Uterus (tissue), 2 donors: ENCODE measurements at regions not wholly inside any gene's neighbourhood (a gene's known extent, or its start where the extent isn't known, plus 50 kb on each side); places are given as distances from the start of the nearest gene placed in this dataset.

Experiments used
- POLR2A ChIP-seq, 2 donors: fragments of 450-650 bp; IDR thresholded peaks; one replicate each; pipeline ENCODE4 v1.6.1; 2016; ENCODE audit warnings: antibody characterized with exemption in 2 of 2, mild to moderate bottlenecking in 1 of 2, moderate library complexity in 1 of 2
- TF ChIP-seq, protein P1 (sequence below), 4 experiments: fragments of 200-600 bp in 2 of 4; fragments of 450-650 bp in 2 of 4; sonication (generic) in 2 of 4; IDR thresholded peaks; one replicate each; pipeline ENCODE4 v1.5.1; 2016 to 2019; ENCODE audit warnings: antibody characterized with exemption in 4 of 4, mild to moderate bottlenecking in 2 of 4, moderate library complexity in 1 of 4

DNA sequence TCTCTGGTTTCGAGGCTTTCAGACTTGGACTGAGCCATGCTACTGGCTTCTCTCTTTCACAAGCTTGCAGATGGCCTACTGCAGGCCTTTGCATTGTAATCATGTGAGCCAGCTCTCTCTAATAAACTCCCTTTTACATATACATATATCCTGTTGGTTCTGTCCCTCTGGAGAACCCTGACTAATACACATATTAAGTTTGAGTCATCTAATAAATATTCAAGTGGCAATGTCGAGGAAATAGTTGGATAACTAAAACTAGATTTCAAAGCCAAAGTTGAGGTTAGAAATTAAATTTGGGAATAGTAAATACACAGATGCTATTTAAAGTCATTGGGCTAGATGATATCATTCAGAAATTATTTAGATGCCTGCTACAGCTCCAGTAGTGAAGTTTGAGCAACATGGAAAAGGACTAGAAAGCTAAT, 1343.4 kb downstream of the GRIK2 start:
- TF ChIP-seq, protein P1, sequence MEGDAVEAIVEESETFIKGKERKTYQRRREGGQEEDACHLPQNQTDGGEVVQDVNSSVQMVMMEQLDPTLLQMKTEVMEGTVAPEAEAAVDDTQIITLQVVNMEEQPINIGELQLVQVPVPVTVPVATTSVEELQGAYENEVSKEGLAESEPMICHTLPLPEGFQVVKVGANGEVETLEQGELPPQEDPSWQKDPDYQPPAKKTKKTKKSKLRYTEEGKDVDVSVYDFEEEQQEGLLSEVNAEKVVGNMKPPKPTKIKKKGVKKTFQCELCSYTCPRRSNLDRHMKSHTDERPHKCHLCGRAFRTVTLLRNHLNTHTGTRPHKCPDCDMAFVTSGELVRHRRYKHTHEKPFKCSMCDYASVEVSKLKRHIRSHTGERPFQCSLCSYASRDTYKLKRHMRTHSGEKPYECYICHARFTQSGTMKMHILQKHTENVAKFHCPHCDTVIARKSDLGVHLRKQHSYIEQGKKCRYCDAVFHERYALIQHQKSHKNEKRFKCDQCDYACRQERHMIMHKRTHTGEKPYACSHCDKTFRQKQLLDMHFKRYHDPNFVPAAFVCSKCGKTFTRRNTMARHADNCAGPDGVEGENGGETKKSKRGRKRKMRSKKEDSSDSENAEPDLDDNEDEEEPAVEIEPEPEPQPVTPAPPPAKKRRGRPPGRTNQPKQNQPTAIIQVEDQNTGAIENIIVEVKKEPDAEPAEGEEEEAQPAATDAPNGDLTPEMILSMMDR (IDR thresholded peaks at IDR 0.05) = no peak
- no peak for TF ChIP-seq POLR2A (IDR thresholded peaks at IDR 0.05)
